K562 (cell line): ENCODE measurements at regions not wholly inside any gene's neighbourhood (a gene's known extent, or its start where the extent isn't known, plus 50 kb on each side); places are given as distances from the start of the nearest gene placed in this dataset.

ENCODE experiments used
- ATAC-seq: fragments of 200-7000 bp; cut with Tn5 transposase; 3 replicates; pipeline ENCODE4 v1.9.1; 2020; ENCODE audit warnings: moderate library complexity
- BruUV-seq: library from RNA; stranded (reverse); fragments of 400-500 nt; replicated peaks from 2 replicates; lab custom pipeline; 2021; lab: Mats Ljungman, UMichigan
- CTCF ChIA-PET: fragments of 300-600 bp; formaldehyde crosslinking; extraction: SDS; loops from one replicate; lab custom pipeline; 2021; ENCODE audit warnings: low intra/inter-chr PET ratio; lab: Yijun Ruan, JAX
- POLR2A ChIA-PET: fragments of 300-600, 350-650 bp; sonication (Branson Sonifier 250); formaldehyde crosslinking; extraction: SDS; loops from one replicate; lab custom pipeline; 2021; ENCODE audit warnings: antibody characterized with exemption, inconsistent platforms; lab: Yijun Ruan, JAX
- DNase-seq, 4 experiments: peaks; one replicate each; pipeline versions ENCODE4 v3.0.0 to v3.0.0-alpha.2; 2011 to 2018; ENCODE audit warnings: low spot score in 3 of 4, mixed read lengths in 3 of 4; ENCODE audit errors: extremely low read depth in 1 of 4
- FAIRE-seq: peaks from 2 replicates; lab custom pipeline; 2011; peaks lifted over from hg19 to GRCh38; lab: Jason Lieb, UNC
- H2AFZ ChIP-seq: 2 replicates; pipeline ENCODE4 v1.6.0; 2011; ENCODE audit warnings: low read depth, low read length, control low read depth, inconsistent platforms
- H3K27ac ChIP-seq: fragments of 200-600 bp; 3 replicates; pipeline ENCODE4 v1.8.0; 2011; ENCODE audit warnings: low read depth, mild to moderate bottlenecking, control low read depth, inconsistent platforms, low read length, moderate library complexity, mixed read lengths; ENCODE audit errors: extremely low read depth
- H3K27me3 ChIP-seq, 2 experiments: fragments of 300-600 bp in 1 of 2; 2 replicates in 1 of 2; 3 replicates in 1 of 2; pipeline versions ENCODE4 v1.6.0 to v1.8.0; 2011; ENCODE audit warnings: inconsistent platforms in 2 of 2, low read length in 2 of 2, mild to moderate bottlenecking in 1 of 2, mixed read lengths in 1 of 2, moderate library complexity in 1 of 2; ENCODE audit not compliant: control insufficient read depth in 2 of 2, insufficient read depth in 2 of 2
- H3K36me3 ChIP-seq: fragments of 300-600 bp; 3 replicates; pipeline ENCODE4 v1.8.0; 2011; ENCODE audit warnings: mild to moderate bottlenecking, low read length, inconsistent platforms; ENCODE audit not compliant: control insufficient read depth, insufficient read depth
- H3K4me1 ChIP-seq, 2 experiments: fragments of 200-600 bp in 1 of 2; replicated peaks in 1 of 2; 2 replicates in 1 of 2; 3 replicates in 1 of 2; pipeline versions ENCODE4 v1.5.1 to v1.8.0; 2011; ENCODE audit warnings: inconsistent platforms in 2 of 2, low read length in 2 of 2, mild to moderate bottlenecking in 1 of 2, mixed read lengths in 1 of 2, moderate library complexity in 1 of 2; ENCODE audit not compliant: control insufficient read depth in 2 of 2, insufficient read depth in 2 of 2
- H3K4me2 ChIP-seq: 2 replicates; pipeline ENCODE4 v1.6.1; 2011; ENCODE audit warnings: low read length, control low read depth, inconsistent platforms, mixed read lengths; ENCODE audit not compliant: insufficient read depth
- H3K4me3 ChIP-seq: fragments of 200-600 bp; sonication (generic), shearing (Covaris generic); 2 replicates; pipeline ENCODE4 v1.5.1; 2016; ENCODE audit warnings: control low read depth, inconsistent platforms
- H3K79me2 ChIP-seq: fragments of 200-600 bp; 3 replicates; pipeline ENCODE4 v1.8.0; 2011; ENCODE audit warnings: low read length, inconsistent platforms; ENCODE audit not compliant: control insufficient read depth, insufficient read depth
- H3K9ac ChIP-seq, 2 experiments: 2 replicates each; pipeline versions ENCODE4 v1.6.0 to v1.6.1; 2011; ENCODE audit warnings: low read depth in 2 of 2, low read length in 2 of 2, control low read depth in 1 of 2, inconsistent platforms in 1 of 2, mild to moderate bottlenecking in 1 of 2, mixed read lengths in 1 of 2; ENCODE audit not compliant: insufficient read depth in 1 of 2
- H3K9me1 ChIP-seq: one replicate; pipeline ENCODE4 v1.6.0; 2011; ENCODE audit warnings: inconsistent platforms, mild to moderate bottlenecking, low read length, moderate library complexity; ENCODE audit not compliant: control insufficient read depth, insufficient read depth
- H3K9me3 ChIP-seq: replicated peaks from 2 replicates; pipeline ENCODE4 v1.5.1; 2011; ENCODE audit warnings: low read depth, low read length, inconsistent platforms; ENCODE audit not compliant: control insufficient read depth, insufficient read depth
- H4K20me1 ChIP-seq: replicated peaks from 2 replicates; pipeline ENCODE4 v1.6.1; 2011; ENCODE audit warnings: low read length, inconsistent platforms, mixed read lengths; ENCODE audit not compliant: control insufficient read depth, insufficient read depth
- CREBBP ChIP-seq: IDR thresholded peaks from one replicate; pipeline ENCODE4 v1.6.1; 2012; ENCODE audit warnings: low read depth, mild to moderate bottlenecking, control low read depth, inconsistent platforms, low read length
- MAFK ChIP-seq: IDR thresholded peaks from 2 replicates; pipeline ENCODE4 v1.6.1; 2011; ENCODE audit warnings: low read length, improper control_type of control experiment
- MTA3 ChIP-seq: fragments of 450-650 bp; formaldehyde crosslinking; IDR thresholded peaks from 2 replicates; pipeline ENCODE4 v1.6.1; 2017; ENCODE audit warnings: mild to moderate bottlenecking, borderline replicate concordance
- TFAM ChIP-seq: fragments of 250-450 bp; sonication (Bioruptor Pico); conservative IDR thresholded peaks from 2 replicates; pipeline ENCODE4 v1.5.0; 2021; ENCODE audit warnings: mild to moderate bottlenecking, moderate library complexity
- ZNF23 ChIP-seq: fragments of 250-450 bp; sonication (Bioruptor Pico); IDR thresholded peaks from 2 replicates; pipeline ENCODE4 v1.4.0; 2020; ENCODE audit warnings: mild to moderate bottlenecking
- WGBS: fragments of 100-300 bp; shearing (Covaris generic); methylation state at CpG from one replicate; pipeline ENCODE4 v1.1.6; 2016; ENCODE audit warnings: low coverage, mixed read lengths; ENCODE audit not compliant: insufficient coverage; ENCODE audit errors: missing lambda C conversion rate; 5-methylcytosine and 5-hydroxymethylcytosine counted together
- in situ Hi-C: fragments of 300-500 bp; cut with MboI; formaldehyde crosslinking; loops from 4 replicates; pipeline ENCODE4 v1.15.0; 2018; ENCODE audit warnings: inconsistent platforms, mixed read lengths
- intact Hi-C: fragments of 100-400 bp; cut with micrococcal nuclease; formaldehyde crosslinking; loops from 2 replicates; pipeline ENCODE4 v1.14.2; 2022
- TF ChIP-seq, protein P1 (sequence below): fragments of 250-450 bp; sonication (Bioruptor Pico); IDR thresholded peaks from 2 replicates; pipeline ENCODE4 v1.5.1; 2021; ENCODE audit warnings: mild to moderate bottlenecking
- TF ChIP-seq, protein P2 (sequence below): fragments of 450-650 bp; IDR thresholded peaks from 2 replicates; pipeline ENCODE4 v1.6.1; 2018; ENCODE audit not compliant: partially characterized antibody
- TF ChIP-seq, protein P3 (sequence below), 2 experiments: fragments of 450-650 bp; formaldehyde crosslinking in 1 of 2; IDR thresholded peaks; 2 replicates each; pipeline versions ENCODE4 v1.4.0 to v1.6.1; 2014 to 2020; ENCODE audit warnings: mild to moderate bottlenecking in 2 of 2, borderline replicate concordance in 1 of 2, low read depth in 1 of 2

DNA sequence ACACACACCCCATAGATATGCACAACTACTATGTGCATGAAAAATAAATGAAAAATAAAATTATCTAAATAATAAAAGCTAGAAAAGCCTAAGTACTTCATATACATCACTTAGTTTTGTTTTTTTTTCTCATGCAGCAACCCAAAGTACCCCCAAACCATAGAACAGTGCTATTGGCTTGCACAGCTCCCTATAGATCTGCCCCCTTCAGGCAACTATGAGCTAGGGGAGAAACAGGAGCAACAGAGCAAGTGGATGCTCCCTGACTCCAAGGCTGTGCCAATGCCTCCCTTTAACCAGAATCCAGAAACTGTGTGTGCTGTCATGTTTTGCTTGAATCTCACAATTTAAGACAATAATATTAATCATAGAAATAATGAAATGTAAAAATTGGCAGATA is 605.5 kb downstream of the TOX3 start (continued):
- TF ChIP-seq, protein P1, sequence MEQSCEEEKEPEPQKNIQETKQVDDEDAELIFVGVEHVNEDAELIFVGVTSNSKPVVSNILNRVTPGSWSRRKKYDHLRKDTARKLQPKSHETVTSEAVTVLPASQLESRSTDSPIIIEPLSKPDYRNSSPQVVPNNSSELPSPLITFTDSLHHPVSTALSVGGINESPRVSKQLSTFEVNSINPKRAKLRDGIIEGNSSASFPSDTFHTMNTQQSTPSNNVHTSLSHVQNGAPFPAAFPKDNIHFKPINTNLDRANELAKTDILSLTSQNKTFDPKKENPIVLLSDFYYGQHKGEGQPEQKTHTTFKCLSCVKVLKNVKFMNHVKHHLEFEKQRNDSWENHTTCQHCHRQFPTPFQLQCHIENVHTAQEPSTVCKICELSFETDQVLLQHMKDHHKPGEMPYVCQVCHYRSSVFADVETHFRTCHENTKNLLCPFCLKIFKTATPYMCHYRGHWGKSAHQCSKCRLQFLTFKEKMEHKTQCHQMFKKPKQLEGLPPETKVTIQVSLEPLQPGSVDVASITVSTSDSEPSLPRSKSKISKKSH (CRISPR knock-in tag) = no peak
- TF ChIP-seq, protein P2, sequence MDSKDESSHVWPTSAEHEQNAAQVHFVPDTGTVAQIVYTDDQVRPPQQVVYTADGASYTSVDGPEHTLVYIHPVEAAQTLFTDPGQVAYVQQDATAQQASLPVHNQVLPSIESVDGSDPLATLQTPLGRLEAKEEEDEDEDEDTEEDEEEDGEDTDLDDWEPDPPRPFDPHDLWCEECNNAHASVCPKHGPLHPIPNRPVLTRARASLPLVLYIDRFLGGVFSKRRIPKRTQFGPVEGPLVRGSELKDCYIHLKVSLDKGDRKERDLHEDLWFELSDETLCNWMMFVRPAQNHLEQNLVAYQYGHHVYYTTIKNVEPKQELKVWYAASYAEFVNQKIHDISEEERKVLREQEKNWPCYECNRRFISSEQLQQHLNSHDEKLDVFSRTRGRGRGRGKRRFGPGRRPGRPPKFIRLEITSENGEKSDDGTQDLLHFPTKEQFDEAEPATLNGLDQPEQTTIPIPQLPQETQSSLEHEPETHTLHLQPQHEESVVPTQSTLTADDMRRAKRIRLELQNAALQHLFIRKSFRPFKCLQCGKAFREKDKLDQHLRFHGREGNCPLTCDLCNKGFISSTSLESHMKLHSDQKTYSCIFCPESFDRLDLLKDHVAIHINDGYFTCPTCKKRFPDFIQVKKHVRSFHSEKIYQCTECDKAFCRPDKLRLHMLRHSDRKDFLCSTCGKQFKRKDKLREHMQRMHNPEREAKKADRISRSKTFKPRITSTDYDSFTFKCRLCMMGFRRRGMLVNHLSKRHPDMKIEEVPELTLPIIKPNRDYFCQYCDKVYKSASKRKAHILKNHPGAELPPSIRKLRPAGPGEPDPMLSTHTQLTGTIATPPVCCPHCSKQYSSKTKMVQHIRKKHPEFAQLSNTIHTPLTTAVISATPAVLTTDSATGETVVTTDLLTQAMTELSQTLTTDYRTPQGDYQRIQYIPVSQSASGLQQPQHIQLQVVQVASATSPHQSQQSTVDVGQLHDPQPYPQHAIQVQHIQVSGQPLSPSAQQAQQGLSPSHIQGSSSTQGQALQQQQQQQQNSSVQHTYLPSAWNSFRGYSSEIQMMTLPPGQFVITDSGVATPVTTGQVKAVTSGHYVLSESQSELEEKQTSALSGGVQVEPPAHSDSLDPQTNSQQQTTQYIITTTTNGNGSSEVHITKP = no peak
- TF ChIP-seq MAFK = no peak
- TF ChIP-seq, all 486 proteins: peak for 0

DNA sequence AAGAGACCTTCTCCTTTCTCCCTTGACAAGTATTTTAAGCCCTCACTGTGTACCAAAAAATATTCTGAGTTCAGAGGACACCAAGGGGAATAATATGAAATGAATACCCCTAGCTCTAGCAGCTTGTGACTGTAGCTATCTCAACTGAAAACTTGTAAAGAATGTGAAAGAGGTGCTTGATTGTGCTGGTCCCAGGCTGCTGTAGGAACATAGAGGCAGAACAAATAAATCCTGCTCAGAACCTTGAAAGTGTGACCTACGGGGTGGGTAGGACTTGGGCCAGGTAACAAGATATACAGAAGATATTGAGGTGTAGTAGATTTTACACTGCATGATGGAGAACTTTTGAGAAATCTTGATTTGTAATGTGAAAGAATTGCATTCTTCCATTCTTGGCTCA is 606.8 kb downstream of the TOX3 start:
- Histone ChIP-seq H3K9ac (no peak overlapping the region), H3K4me2 (no peak overlapping the region), H3K9me3 (no peaks in the 10 kb centered on the region), H3K27me3 (no peaks in the 10 kb centered on the region), H3K27ac (no peak overlapping the region), H3K36me3 (no peaks in the 10 kb centered on the region), H3K4me3 (no peak overlapping the region), H3K4me1 (no peaks in the 10 kb centered on the region), H3K9me1 (no peaks in the 10 kb centered on the region), H3K79me2 (no peaks in the 10 kb centered on the region), H4K20me1 (no peaks in the 10 kb centered on the region), H2AFZ (no peak overlapping the region)
- ATAC-seq = no peak
- no peak for DNase-seq
- BruUV-seq = no TSS peak
- in situ Hi-C loops (no loop called here), intact Hi-C loops (no loop called here)
- no peak for FAIRE-seq
- WGBS = 0% methylated on average over 1 of the region's 1 CpG
- ChIA-PET CTCF (no interaction called here), POLR2A (no interaction called here)
- TF ChIP-seq ZNF23 = no peak
- TF ChIP-seq, protein P3, sequence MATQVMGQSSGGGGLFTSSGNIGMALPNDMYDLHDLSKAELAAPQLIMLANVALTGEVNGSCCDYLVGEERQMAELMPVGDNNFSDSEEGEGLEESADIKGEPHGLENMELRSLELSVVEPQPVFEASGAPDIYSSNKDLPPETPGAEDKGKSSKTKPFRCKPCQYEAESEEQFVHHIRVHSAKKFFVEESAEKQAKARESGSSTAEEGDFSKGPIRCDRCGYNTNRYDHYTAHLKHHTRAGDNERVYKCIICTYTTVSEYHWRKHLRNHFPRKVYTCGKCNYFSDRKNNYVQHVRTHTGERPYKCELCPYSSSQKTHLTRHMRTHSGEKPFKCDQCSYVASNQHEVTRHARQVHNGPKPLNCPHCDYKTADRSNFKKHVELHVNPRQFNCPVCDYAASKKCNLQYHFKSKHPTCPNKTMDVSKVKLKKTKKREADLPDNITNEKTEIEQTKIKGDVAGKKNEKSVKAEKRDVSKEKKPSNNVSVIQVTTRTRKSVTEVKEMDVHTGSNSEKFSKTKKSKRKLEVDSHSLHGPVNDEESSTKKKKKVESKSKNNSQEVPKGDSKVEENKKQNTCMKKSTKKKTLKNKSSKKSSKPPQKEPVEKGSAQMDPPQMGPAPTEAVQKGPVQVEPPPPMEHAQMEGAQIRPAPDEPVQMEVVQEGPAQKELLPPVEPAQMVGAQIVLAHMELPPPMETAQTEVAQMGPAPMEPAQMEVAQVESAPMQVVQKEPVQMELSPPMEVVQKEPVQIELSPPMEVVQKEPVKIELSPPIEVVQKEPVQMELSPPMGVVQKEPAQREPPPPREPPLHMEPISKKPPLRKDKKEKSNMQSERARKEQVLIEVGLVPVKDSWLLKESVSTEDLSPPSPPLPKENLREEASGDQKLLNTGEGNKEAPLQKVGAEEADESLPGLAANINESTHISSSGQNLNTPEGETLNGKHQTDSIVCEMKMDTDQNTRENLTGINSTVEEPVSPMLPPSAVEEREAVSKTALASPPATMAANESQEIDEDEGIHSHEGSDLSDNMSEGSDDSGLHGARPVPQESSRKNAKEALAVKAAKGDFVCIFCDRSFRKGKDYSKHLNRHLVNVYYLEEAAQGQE (IDR thresholded peaks at IDR 0.05; ENCODE audit: borderline replicate concordance) = no peak
- TF ChIP-seq, protein P3 (CRISPR knock-in tag; IDR thresholded peaks at IDR 0.05; ENCODE audit: low read depth) = no peak
- no peak for TF ChIP-seq TFAM (CRISPR knock-in tag)
- TF ChIP-seq MTA3 = no peak
- no peak for TF ChIP-seq CREBBP
